ENCODE measurements at regions not wholly inside any gene's neighbourhood (a gene's known extent, or its start where the extent isn't known, plus 50 kb on each side); places are given as distances from the start of the nearest gene placed in this dataset.

GRCh38 chr5:106127341-106127781 lies 1543.4 kb downstream of the EFNA5 start:
- no peak for TF ChIP-seq SP1 (IDR thresholded peaks at IDR 0.05)
- TF ChIP-seq ELF4 (IDR thresholded peaks at IDR 0.05) = no peak
- TF ChIP-seq BHLHE40 (IDR thresholded peaks at IDR 0.05; ENCODE audit: borderline replicate concordance) = no peak
- no peak for TF ChIP-seq FOXA1 (IDR thresholded peaks at IDR 0.05)
- no peak for TF ChIP-seq FOXK2 (IDR thresholded peaks at IDR 0.05)
- TF ChIP-seq TARDBP (IDR thresholded peaks at IDR 0.05) = no peak
- TF ChIP-seq ARNT (IDR thresholded peaks at IDR 0.05) = no peak
- TF ChIP-seq HDGF (IDR thresholded peaks at IDR 0.05; ENCODE audit: borderline replicate concordance) = no peak
- TF ChIP-seq SUZ12 (IDR thresholded peaks at IDR 0.05) = no peak
- TF ChIP-seq L3MBTL2 (conservative IDR thresholded peaks at IDR 0.05) = no peak

Measured in HEK293T (cell line).